ENCODE measurements at regions not wholly inside any gene's neighbourhood (a gene's known extent, or its start where the extent isn't known, plus 50 kb on each side); places are given as distances from the start of the nearest gene placed in this dataset.
"Not testable (repeated sequence)": the region's sequence is repeated elsewhere in the genome, so short reads cannot be mapped to it uniquely, and the experiment has no call there.

- H3K36me3 ChIP-seq (replicated peaks) = no peaks in the 10 kb centered on the region
- no peak for DNase-seq
- no peaks in the 10 kb centered on the region for H3K27me3 ChIP-seq (replicated peaks)
- no peak for TF ChIP-seq CTCF (IDR thresholded peaks at IDR 0.05; ENCODE audit: low read depth, low read length, missing control alignments)
- no peak overlapping the region for H3K27ac ChIP-seq
- no peak overlapping the region for H3K4me3 ChIP-seq (ENCODE audit: low read depth, low read length)
- in situ Hi-C loops (cut with HindIII; ENCODE audit: low pct_ligation_motif_present, low sequenced_read_pairs) = no loop called here
These were observed 354.3 kb downstream of the SRGAP2C start for GRCh38 chr1:121538943-121539575.

- not testable (repeated sequence) for H3K27ac ChIP-seq
These were observed 359.2 kb downstream of the SRGAP2C start for GRCh38 chr1:121543988-121544387.

GRCh38 chr1:121544500-121544899 is 359.7 kb downstream of the SRGAP2C start:
- Histone ChIP-seq H3K27me3 (replicated peaks) (no peaks in the 10 kb centered on the region), H3K4me3 (ENCODE audit: low read depth, low read length) (no peak overlapping the region), H3K27ac (no peak overlapping the region), H3K36me3 (replicated peaks) (no peaks in the 10 kb centered on the region)
- DNase-seq = no peak
- TF ChIP-seq CTCF (IDR thresholded peaks at IDR 0.05; ENCODE audit: low read depth, low read length, missing control alignments) = no peak
- in situ Hi-C loops (cut with HindIII; ENCODE audit: low pct_ligation_motif_present, low sequenced_read_pairs) = no loop called here

More at GRCh38 chr1:121543988-121544387, 359.2 kb downstream of the SRGAP2C start:
- DNase-seq; H3K4me3 ChIP-seq (ENCODE audit: low read depth, low read length); H3K27me3 ChIP-seq (replicated peaks); in situ Hi-C loops (cut with HindIII; ENCODE audit: low pct_ligation_motif_present, low sequenced_read_pairs); H3K36me3 ChIP-seq (replicated peaks): not testable (repeated sequence)

- H3K27ac ChIP-seq; H3K27me3 ChIP-seq (replicated peaks); in situ Hi-C loops (cut with HindIII; ENCODE audit: low pct_ligation_motif_present, low sequenced_read_pairs); H3K4me3 ChIP-seq (ENCODE audit: low read depth, low read length); DNase-seq; H3K36me3 ChIP-seq (replicated peaks): not testable (repeated sequence)
These were observed 361.1 kb downstream of the SRGAP2C start for GRCh38 chr1:121545899-121546298.

- no peak overlapping the region for H3K27ac ChIP-seq
- DNase-seq = no peak
- no peak for TF ChIP-seq CTCF (IDR thresholded peaks at IDR 0.05; ENCODE audit: low read depth, low read length, missing control alignments)
- no peaks in the 10 kb centered on the region for H3K27me3 ChIP-seq (replicated peaks)
- in situ Hi-C loops (cut with HindIII; ENCODE audit: low pct_ligation_motif_present, low sequenced_read_pairs) = no loop called here
- no peak overlapping the region for H3K4me3 ChIP-seq (ENCODE audit: low read depth, low read length)
- H3K36me3 ChIP-seq (replicated peaks) = no peaks in the 10 kb centered on the region
These were observed 362.2 kb downstream of the SRGAP2C start for GRCh38 chr1:121546830-121547591.

GRCh38 chr1:121547726-121548125 is 363.0 kb downstream of the SRGAP2C start:
- H3K27ac ChIP-seq; in situ Hi-C loops (cut with HindIII; ENCODE audit: low pct_ligation_motif_present, low sequenced_read_pairs); H3K4me3 ChIP-seq (ENCODE audit: low read depth, low read length); H3K27me3 ChIP-seq (replicated peaks); DNase-seq; H3K36me3 ChIP-seq (replicated peaks): not testable (repeated sequence)

GRCh38 chr1:121550817-121551216 is 366.0 kb downstream of the SRGAP2C start:
- in situ Hi-C loops (cut with HindIII; ENCODE audit: low pct_ligation_motif_present, low sequenced_read_pairs); DNase-seq; H3K36me3 ChIP-seq (replicated peaks); H3K27ac ChIP-seq; H3K27me3 ChIP-seq (replicated peaks); H3K4me3 ChIP-seq (ENCODE audit: low read depth, low read length): not testable (repeated sequence)

GRCh38 chr1:121551491-121551890 is 366.7 kb downstream of the SRGAP2C start:
- DNase-seq; H3K27ac ChIP-seq; H3K27me3 ChIP-seq (replicated peaks); H3K4me3 ChIP-seq (ENCODE audit: low read depth, low read length); in situ Hi-C loops (cut with HindIII; ENCODE audit: low pct_ligation_motif_present, low sequenced_read_pairs); H3K36me3 ChIP-seq (replicated peaks): not testable (repeated sequence)

- H3K36me3 ChIP-seq (replicated peaks); H3K27ac ChIP-seq; in situ Hi-C loops (cut with HindIII; ENCODE audit: low pct_ligation_motif_present, low sequenced_read_pairs); H3K27me3 ChIP-seq (replicated peaks); DNase-seq; H3K4me3 ChIP-seq (ENCODE audit: low read depth, low read length): not testable (repeated sequence)
These were observed 371.8 kb downstream of the SRGAP2C start for GRCh38 chr1:121556560-121556959.

GRCh38 chr1:121558034-121558433 is 373.3 kb downstream of the SRGAP2C start:
- DNase-seq; H3K27me3 ChIP-seq (replicated peaks); in situ Hi-C loops (cut with HindIII; ENCODE audit: low pct_ligation_motif_present, low sequenced_read_pairs); H3K4me3 ChIP-seq (ENCODE audit: low read depth, low read length); H3K36me3 ChIP-seq (replicated peaks): not testable (repeated sequence)
- peak overlapping the region; percentile 6 for H3K27ac ChIP-seq

Data from brain microvascular endothelial cell (primary cell).